Hepatocyte (in vitro differentiated cells): ENCODE measurements at regions not wholly inside any gene's neighbourhood (a gene's known extent, or its start where the extent isn't known, plus 50 kb on each side); places are given as distances from the start of the nearest gene placed in this dataset.

ENCODE experiments used
- DNase-seq: peaks from one replicate; pipeline ENCODE4 v3.0.0-alpha.2; 2016; ENCODE audit warnings: low spot score
- H2AFZ ChIP-seq: fragments of 200-600 bp; sonication (generic); 2 replicates; pipeline ENCODE4 v1.6.0; 2016; ENCODE audit warnings: antibody characterized with exemption, mild to moderate bottlenecking
- H3K27ac ChIP-seq: fragments of 200-600 bp; sonication (generic); 2 replicates; pipeline ENCODE4 v1.5.1; 2016; ENCODE audit warnings: mild to moderate bottlenecking
- H3K27me3 ChIP-seq: fragments of 200-600 bp; sonication (generic); 2 replicates; pipeline ENCODE4 v1.6.1; 2016
- H3K36me3 ChIP-seq: fragments of 200-600 bp; sonication (generic); replicated peaks from 2 replicates; pipeline ENCODE4 v1.5.1; 2016; ENCODE audit warnings: low read depth; ENCODE audit not compliant: insufficient read depth
- H3K4me1 ChIP-seq: fragments of 200-600 bp; sonication (generic); 2 replicates; pipeline ENCODE4 v1.5.1; 2016; ENCODE audit warnings: mild to moderate bottlenecking, moderate library complexity; ENCODE audit not compliant: insufficient read depth
- H3K4me2 ChIP-seq: fragments of 200-600 bp; sonication (generic); 2 replicates; pipeline ENCODE4 v1.6.0; 2016
- H3K4me3 ChIP-seq: fragments of 200-600 bp; sonication (generic); 2 replicates; pipeline ENCODE4 v1.5.1; 2016; ENCODE audit warnings: mild to moderate bottlenecking
- H3K79me2 ChIP-seq: fragments of 200-600 bp; sonication (generic); 2 replicates; pipeline ENCODE4 v1.6.0; 2017; ENCODE audit warnings: mild to moderate bottlenecking
- H3K9me2 ChIP-seq: fragments of 200-600 bp; sonication (generic); replicated peaks from 2 replicates; pipeline ENCODE4 v1.6.0; 2017; ENCODE audit warnings: mild to moderate bottlenecking; ENCODE audit not compliant: insufficient read depth
- H3K9me3 ChIP-seq: fragments of 200-600 bp; sonication (generic); 2 replicates; pipeline ENCODE4 v1.5.1; 2016; ENCODE audit warnings: low read depth, mild to moderate bottlenecking
- H4K20me1 ChIP-seq: fragments of 200-600 bp; sonication (generic); 2 replicates; pipeline ENCODE4 v1.6.0; 2016; ENCODE audit warnings: mild to moderate bottlenecking; ENCODE audit not compliant: insufficient read depth, poor library complexity, severe bottlenecking
- EZH2 ChIP-seq: fragments of 200-600 bp; sonication (generic); IDR thresholded peaks from 2 replicates; pipeline ENCODE4 v1.6.1; 2016; ENCODE audit warnings: antibody characterized with exemption, mild to moderate bottlenecking, borderline replicate concordance
- EZH2phosphoT487 ChIP-seq: fragments of 200-600 bp; sonication (generic); IDR thresholded peaks from one replicate; pipeline ENCODE4 v1.6.1; 2018; ENCODE audit warnings: antibody characterized with exemption, mild to moderate bottlenecking, low read depth, moderate library complexity; ENCODE audit not compliant: unreplicated experiment, severe bottlenecking
- WGBS: methylation state at CpG from one replicate; pipeline ENCODE4 v1.1.6; 2016; ENCODE audit warnings: low lambda C conversion rate; ENCODE audit errors: missing lambda C conversion rate; 5-methylcytosine and 5-hydroxymethylcytosine counted together
- TF ChIP-seq, protein P1 (sequence below): fragments of 200-600 bp; sonication (generic); IDR thresholded peaks from 2 replicates; pipeline ENCODE4 v1.5.1; 2016; ENCODE audit warnings: antibody characterized with exemption, mild to moderate bottlenecking; ENCODE audit not compliant: poor library complexity

DNA sequence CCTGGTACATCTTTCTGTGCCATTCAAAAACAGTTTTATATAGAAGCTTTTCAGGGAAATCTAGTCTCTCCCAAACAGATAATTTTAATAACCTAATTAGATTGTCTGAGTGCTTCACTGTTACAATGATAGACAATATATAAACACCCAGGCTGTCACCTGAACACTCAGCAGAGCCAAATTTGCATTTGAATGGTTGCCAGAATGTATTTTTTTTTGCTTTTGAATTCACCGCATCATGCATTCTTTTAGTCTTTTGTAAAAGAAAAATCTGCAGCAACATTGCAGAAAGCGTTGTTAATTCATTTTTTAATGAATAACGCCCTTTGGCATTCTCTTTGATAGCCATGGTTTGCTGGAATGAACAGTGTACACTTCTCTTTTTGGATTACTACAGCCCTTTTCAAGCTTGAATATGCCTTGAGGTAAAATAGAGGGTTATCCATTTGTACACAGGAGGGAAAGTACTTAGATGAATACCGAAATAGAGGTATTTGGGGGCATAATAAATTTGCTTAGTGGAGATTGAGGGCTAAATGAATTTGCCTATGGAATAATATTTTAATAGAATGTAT is 175.0 kb upstream of the EPHA5 start:
- Histone ChIP-seq H3K27ac (no peak overlapping the region), H2AFZ (no peak overlapping the region), H3K9me3 (no peaks in the 10 kb centered on the region), H3K4me1 (no peaks in the 10 kb centered on the region), H3K4me3 (no peak overlapping the region), H3K9me2 (no peaks in the 10 kb centered on the region), H3K27me3 (no peaks in the 10 kb centered on the region), H3K79me2 (no peaks in the 10 kb centered on the region), H3K36me3 (no peaks in the 10 kb centered on the region), H3K4me2 (no peak overlapping the region), H4K20me1 (no peaks in the 10 kb centered on the region)
- DNase-seq, result no peak
- TF ChIP-seq EZH2phosphoT487 (no peak), EZH2 (no peak)
- TF ChIP-seq, protein P1, sequence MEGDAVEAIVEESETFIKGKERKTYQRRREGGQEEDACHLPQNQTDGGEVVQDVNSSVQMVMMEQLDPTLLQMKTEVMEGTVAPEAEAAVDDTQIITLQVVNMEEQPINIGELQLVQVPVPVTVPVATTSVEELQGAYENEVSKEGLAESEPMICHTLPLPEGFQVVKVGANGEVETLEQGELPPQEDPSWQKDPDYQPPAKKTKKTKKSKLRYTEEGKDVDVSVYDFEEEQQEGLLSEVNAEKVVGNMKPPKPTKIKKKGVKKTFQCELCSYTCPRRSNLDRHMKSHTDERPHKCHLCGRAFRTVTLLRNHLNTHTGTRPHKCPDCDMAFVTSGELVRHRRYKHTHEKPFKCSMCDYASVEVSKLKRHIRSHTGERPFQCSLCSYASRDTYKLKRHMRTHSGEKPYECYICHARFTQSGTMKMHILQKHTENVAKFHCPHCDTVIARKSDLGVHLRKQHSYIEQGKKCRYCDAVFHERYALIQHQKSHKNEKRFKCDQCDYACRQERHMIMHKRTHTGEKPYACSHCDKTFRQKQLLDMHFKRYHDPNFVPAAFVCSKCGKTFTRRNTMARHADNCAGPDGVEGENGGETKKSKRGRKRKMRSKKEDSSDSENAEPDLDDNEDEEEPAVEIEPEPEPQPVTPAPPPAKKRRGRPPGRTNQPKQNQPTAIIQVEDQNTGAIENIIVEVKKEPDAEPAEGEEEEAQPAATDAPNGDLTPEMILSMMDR, result no peak
- WGBS, result 74% methylated on average over 4 of the region's 4 CpGs

DNA sequence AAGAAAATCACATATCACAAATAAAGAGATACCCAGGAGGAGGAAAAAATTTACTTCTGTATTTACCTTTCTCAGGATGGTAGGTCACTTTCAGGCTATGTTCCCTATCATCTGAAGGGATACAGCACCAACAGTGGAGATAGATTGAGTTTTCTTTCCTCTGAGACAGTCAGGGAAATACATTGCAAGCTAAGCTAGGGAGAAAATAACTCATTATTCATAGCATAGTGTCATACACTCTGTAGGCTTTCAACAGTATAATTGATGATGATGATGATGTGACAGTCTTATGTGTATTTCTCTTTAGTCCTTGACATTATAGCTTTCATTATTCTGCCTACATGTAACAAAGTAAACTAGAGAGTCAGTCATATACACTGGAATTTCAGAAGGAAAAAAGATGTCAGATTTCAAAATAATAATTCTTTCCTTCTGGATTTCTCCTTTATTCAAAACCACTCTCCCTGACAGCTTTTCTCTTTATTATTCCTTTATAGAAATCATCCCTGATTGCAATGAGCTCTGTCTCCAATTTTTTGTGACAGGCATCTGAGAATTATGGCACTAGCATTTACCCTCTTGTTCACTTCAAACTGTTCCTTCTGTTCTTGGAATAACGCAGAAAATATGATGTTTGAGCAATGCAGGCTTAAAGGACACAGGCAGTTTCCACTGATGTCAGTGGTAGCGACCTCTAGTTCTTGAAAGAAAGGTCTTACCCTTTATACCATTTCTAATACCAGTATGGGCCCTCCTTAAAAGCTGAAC is 169.1 kb upstream of the EPHA5 start:
- 83% methylated on average over 2 of the region's 2 CpGs for WGBS
- no peak for DNase-seq
- Histone ChIP-seq H3K9me3 (no peaks in the 10 kb centered on the region), H3K4me2 (no peak overlapping the region), H3K27ac (no peak overlapping the region), H3K36me3 (no peaks in the 10 kb centered on the region), H3K4me3 (no peak overlapping the region), H4K20me1 (no peaks in the 10 kb centered on the region), H3K4me1 (no peaks in the 10 kb centered on the region), H3K79me2 (no peaks in the 10 kb centered on the region), H3K27me3 (no peaks in the 10 kb centered on the region), H2AFZ (no peak overlapping the region), H3K9me2 (no peaks in the 10 kb centered on the region)
- TF ChIP-seq EZH2 (no peak), EZH2phosphoT487 (no peak)
- TF ChIP-seq, protein P1, result no peak

DNA sequence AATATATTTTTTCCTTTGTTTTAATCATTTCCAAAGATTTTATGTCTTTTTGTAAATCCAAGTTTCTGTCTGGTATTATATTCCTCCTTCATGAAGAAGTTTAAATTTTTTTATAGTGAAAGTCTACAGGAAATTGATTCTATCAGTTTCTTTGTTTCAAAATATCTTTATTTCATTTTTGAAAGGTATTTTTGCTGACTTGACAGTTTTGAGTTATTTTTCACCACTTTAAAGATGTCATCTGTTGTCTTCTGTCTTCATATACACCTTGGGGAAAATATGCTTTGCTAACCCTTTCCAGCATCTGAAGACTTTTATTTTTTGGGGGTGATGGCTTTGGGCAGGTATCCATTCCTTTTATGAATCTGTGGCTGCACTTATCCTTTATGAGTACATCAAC is 164.4 kb upstream of the EPHA5 start:
- H3K27me3 ChIP-seq, result no peaks in the 10 kb centered on the region
- no peaks in the 10 kb centered on the region for H3K4me1 ChIP-seq
- H2AFZ ChIP-seq, result no peak overlapping the region
- no peaks in the 10 kb centered on the region for H4K20me1 ChIP-seq
- DNase-seq, result no peak
- no peaks in the 10 kb centered on the region for H3K9me2 ChIP-seq
- no peaks in the 10 kb centered on the region for H3K36me3 ChIP-seq
- H3K4me2 ChIP-seq, result no peak overlapping the region
- no peaks in the 10 kb centered on the region for H3K9me3 ChIP-seq
- no peaks in the 10 kb centered on the region for H3K79me2 ChIP-seq
- H3K27ac ChIP-seq, result no peak overlapping the region
- TF ChIP-seq, protein P1, result no peak
- TF ChIP-seq EZH2 (no peak), EZH2phosphoT487 (no peak)
- no peak overlapping the region for H3K4me3 ChIP-seq
